GM20000 (cell line): ENCODE measurements at regions not wholly inside any gene's neighbourhood (a gene's known extent, or its start where the extent isn't known, plus 50 kb on each side); places are given as distances from the start of the nearest gene placed in this dataset.

Experiments
- DNase-seq: peaks from one replicate; pipeline ENCODE4 v3.0.0; 2012; ENCODE audit warnings: low spot score
- CTCF ChIP-seq: IDR thresholded peaks from 2 replicates; pipeline ENCODE4 v1.5.1; 2012; ENCODE audit warnings: mild to moderate bottlenecking, control low read depth; ENCODE audit errors: extremely low read depth, missing control alignments

DNA sequence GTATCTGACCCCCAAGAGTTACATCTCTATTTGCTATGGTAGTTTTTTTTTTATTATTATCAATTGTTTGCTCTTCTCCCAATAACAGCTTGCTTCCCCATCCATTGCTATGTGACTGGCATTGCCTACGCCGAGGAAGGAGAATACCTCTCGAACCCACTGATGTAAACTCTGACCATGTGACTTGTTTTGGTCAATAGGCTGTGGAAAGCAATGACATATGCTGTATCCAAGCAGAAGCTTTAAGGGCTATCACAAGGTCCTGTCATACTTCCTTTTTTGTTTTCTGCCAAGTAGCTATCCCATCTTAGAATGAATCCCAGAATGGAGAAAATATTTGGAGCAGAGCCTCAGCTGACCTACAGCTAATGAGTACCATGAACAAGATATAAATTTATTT lies 111.0 kb upstream of the FRMD4B start:
- TF ChIP-seq CTCF: no peak
- no peak for DNase-seq

- no peak for DNase-seq
- TF ChIP-seq CTCF: no peak
These were observed 108.3 kb upstream of the FRMD4B start for GRCh38 chr3:69494185-69494584.

DNA sequence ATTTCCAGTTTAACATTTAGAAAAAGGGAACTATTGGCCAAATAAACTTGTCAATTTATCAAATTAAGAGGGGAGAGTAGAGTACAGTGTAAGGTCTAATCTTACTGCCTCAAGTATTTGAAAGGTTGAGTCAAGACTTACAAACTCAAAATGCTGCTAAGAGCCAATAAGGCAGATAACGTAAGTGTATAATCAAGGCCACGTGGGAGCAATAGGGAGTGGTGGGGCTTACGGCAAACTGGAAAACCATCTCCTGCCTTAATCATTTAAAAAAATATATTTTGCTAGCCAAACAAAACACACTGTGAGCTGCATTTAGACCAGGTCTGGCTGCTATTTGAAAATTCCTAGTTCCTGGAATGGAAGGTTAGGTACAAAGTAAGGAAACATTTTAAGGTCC lies 107.3 kb upstream of the FRMD4B start:
- TF ChIP-seq CTCF: no peak

DNA sequence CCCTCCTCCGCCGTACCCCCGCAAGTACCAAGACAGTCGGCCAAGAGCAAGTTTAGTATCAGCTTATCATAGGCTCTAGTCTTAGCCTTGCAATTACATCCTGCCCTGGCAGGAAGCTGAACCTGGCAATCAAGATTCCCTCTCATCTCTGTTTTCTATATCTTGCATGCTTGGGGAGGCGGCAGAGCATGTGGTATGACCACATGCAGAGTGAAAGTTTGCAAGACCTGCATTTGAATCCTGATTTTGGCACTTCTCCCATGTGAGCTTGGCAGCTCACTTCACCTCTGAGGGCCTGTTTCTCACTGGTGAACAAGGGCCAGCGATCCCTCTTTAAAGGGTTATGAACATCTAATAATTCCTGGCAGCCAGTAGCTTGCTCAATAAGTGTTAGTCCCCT lies 106.1 kb upstream of the FRMD4B start:
- no peak for TF ChIP-seq CTCF
- no peak for DNase-seq

More for the DNA sequence above, 107.3 kb upstream of the FRMD4B start:
- no peak for DNase-seq

DNA sequence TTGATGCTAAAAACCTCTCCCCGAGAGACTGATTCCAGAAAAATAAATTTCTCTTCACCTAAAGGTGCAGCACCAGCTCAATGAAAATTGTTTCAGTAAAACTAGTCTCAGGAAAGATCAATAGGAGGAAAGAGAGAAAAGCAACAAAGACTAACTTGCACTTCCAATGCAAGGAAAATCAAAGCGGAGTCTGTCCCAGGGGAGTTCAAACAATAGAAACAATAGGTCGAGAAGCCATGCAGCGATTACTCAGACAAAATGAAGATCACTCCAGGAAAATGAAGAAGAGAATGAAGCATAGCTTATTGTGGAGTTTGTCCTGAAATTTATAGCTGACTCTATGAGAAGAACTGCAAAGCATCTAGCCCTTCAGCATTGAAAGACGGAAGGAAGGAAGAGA lies 105.1 kb upstream of the FRMD4B start:
- DNase-seq: no peak
- TF ChIP-seq CTCF: no peak

- no peak for TF ChIP-seq CTCF
- DNase-seq: no peak
These were observed 104.3 kb upstream of the FRMD4B start for GRCh38 chr3:69490235-69490634.

DNA sequence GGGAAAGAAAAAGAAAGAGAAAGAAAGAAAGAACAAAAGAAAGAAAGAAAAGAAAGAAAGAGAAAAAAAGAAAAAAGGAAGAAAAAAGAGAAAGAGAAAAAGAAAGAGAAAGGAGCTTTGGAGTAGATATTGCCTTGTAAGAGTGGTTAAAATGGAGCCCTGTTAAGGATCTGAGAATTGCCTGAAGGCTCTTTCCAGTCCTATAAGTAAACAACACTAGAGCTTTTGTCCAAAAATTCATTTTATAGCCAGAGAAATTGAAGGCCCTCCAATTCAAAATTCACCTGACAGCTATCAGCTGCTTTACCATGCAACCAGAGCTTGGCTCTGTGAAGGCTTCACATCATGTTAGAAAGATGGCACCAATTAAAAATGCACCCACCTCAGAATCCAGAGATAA lies 102.1 kb upstream of the FRMD4B start:
- no peak for DNase-seq
- no peak for TF ChIP-seq CTCF
